ENCODE measurements at regions not wholly inside any gene's neighbourhood (a gene's known extent, or its start where the extent isn't known, plus 50 kb on each side); places are given as distances from the start of the nearest gene placed in this dataset.

- TF ChIP-seq CTCF (IDR thresholded peaks at IDR 0.05) = no peak
- no peak for TF ChIP-seq POLR2A (IDR thresholded peaks at IDR 0.05)
These were observed 113.2 kb upstream of the PPFIA2 start for GRCh38 chr12:81872400-81872799.

Data from thyroid gland (tissue), 4 donors.